BJ (cell line): ENCODE measurements at regions not wholly inside any gene's neighbourhood (a gene's known extent, or its start where the extent isn't known, plus 50 kb on each side); places are given as distances from the start of the nearest gene placed in this dataset.

Source experiments
- CTCF ChIA-PET: fragments of 350-600 bp; formaldehyde crosslinking; extraction: SDS; loops from one replicate; lab custom pipeline; 2021; ENCODE audit warnings: antibody characterized with exemption, inconsistent platforms; lab: Yijun Ruan, JAX
- POLR2A ChIA-PET: fragments of 300-600 bp; sonication (Branson Sonifier 250); formaldehyde crosslinking; extraction: SDS; loops from one replicate; lab custom pipeline; 2021; ENCODE audit warnings: antibody characterized with exemption; lab: Charles Lee
- DNase-seq: peaks from one replicate; pipeline ENCODE4 v3.0.0-alpha.2; 2011; ENCODE audit warnings: low read depth
- H3K27me3 ChIP-seq: 2 replicates; pipeline ENCODE4 v1.6.0; 2011; ENCODE audit warnings: low read length; ENCODE audit not compliant: control insufficient read depth, insufficient read depth
- H3K36me3 ChIP-seq: 2 replicates; pipeline ENCODE4 v1.5.1; 2011; ENCODE audit warnings: low read length; ENCODE audit not compliant: control insufficient read depth, insufficient read depth
- H3K4me3 ChIP-seq: 2 replicates; pipeline ENCODE4 v1.5.1; 2011; ENCODE audit warnings: low read depth, mild to moderate bottlenecking, control low read depth, low read length
- TF ChIP-seq, protein P1 (sequence below): IDR thresholded peaks from 2 replicates; pipeline ENCODE4 v1.5.1; 2011; ENCODE audit warnings: low read depth, mild to moderate bottlenecking, control low read depth, inconsistent platforms, low read length, moderate library complexity; ENCODE audit not compliant: insufficient read depth

DNA sequence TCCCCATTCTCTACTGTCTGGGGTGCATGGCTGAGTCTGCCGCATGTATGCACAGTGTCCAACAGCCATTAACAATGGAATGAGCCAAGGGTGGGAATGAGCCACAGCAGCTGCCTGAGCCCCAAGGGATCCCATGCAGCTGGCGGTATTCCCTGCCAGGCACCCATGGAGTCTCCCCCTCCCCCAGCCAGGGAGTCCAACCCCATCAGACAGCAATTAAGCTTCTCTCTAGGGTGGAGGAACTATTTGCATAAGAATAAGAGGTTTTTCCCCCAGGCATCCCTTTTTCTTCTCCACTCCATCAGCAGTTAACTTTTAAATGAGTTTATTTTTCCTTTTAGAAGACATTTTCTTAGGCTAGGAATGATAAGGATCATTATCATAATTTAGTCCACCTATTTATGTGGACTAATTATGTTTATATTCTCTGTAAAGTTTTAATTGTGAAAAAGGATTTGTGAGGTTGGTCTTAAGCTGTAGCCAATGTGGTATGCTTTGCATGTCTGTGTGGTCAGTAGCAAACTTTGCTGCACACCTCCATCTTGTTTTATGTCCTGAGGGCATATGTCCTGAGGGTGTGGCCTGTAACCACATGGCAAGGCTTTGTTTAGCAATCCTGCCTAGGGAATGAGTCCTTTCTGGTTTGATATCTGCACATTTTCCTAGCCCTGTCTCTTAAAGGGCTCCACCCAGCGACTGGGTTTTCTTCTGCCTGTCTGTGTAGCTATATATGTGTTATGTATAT, 158.9 kb upstream of the OLIG3 start:
- no peak for DNase-seq
- no peaks in the 10 kb centered on the region for H3K27me3 ChIP-seq
- H3K36me3 ChIP-seq, result no peaks in the 10 kb centered on the region
- ChIA-PET CTCF (interaction anchor here (2.7 kb wide), 1 partner anchor 8 kb away, joined by 8 read pairs; no protein-coding TSS in a partner anchor), POLR2A (no interaction called here)
- no peak overlapping the region for H3K4me3 ChIP-seq
- TF ChIP-seq, protein P1, sequence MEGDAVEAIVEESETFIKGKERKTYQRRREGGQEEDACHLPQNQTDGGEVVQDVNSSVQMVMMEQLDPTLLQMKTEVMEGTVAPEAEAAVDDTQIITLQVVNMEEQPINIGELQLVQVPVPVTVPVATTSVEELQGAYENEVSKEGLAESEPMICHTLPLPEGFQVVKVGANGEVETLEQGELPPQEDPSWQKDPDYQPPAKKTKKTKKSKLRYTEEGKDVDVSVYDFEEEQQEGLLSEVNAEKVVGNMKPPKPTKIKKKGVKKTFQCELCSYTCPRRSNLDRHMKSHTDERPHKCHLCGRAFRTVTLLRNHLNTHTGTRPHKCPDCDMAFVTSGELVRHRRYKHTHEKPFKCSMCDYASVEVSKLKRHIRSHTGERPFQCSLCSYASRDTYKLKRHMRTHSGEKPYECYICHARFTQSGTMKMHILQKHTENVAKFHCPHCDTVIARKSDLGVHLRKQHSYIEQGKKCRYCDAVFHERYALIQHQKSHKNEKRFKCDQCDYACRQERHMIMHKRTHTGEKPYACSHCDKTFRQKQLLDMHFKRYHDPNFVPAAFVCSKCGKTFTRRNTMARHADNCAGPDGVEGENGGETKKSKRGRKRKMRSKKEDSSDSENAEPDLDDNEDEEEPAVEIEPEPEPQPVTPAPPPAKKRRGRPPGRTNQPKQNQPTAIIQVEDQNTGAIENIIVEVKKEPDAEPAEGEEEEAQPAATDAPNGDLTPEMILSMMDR, result no peak

DNA sequence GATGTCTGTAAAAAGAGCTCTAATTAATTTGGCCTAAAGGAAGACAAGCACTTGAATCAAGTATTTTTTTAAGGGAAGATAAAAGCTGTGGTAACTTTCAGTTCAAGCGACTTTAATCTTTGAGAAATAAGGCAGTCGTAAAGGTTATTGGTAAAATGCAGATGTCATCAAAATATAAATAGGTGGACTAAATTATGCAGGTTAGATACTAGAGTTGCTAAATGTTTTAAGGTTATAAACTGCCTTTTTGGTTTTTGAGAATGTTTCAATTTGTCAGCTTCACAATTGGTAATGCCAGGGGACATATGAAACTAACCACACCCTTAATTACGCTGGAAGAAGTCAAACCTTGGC, 159.5 kb upstream of the OLIG3 start:
- Histone ChIP-seq H3K27me3 (no peaks in the 10 kb centered on the region), H3K4me3 (no peak overlapping the region), H3K36me3 (no peaks in the 10 kb centered on the region)
- ChIA-PET CTCF (no interaction called here), POLR2A (no interaction called here)
- TF ChIP-seq, protein P1, result no peak
- no peak for DNase-seq

DNA sequence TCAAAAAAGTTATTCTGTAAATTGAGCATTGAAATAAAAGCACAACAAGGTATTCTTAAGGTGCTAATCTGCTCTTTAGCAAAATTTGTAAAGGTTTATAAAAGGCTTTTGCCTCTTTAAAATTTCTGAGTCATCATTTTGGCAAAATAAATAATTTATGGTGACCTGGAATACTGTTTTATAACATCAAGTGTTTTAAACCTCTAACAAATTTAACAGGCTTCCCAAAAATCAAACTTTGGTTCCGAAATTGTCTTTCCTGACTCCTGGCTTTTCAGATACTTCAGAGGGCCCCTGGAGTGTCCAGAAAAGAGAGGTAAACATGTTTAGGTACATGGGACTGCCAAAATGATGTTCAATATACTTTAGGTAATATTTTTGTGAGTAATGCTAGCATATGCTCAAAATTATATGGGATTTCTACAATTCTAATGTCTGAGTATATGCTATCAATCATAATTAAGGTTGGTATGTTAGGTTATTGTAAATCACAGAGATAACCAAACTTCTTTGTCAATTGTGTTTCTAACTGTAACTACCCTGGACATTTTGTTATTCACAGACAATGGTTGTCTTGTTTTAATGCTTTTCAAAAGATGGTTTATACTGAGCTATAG, 160.3 kb upstream of the OLIG3 start:
- H3K27me3 ChIP-seq, result no peaks in the 10 kb centered on the region

DNA sequence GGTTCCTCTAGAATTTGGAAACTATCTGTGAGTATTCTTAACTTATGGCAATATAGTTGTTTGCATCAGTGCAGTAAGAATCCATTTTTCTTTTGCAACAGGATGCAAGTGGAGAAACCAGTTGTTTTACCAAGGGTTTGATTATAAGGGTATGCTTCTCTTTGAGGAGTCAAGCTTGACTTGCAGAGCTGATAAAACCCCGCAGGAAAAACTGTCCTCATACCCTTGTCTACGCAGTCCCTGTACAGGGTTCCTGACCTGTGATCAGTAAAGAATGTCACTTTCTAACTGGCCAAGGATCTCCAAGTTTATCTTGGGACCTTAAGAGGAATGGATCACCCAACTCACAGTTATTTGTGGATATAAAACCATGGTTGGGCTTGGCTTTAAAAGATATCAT, 161.1 kb upstream of the OLIG3 start:
- no peaks in the 10 kb centered on the region for H3K36me3 ChIP-seq
- POLR2A ChIA-PET, result no interaction called here
- DNase-seq, result no peak
- TF ChIP-seq, protein P1, result no peak
- H3K27me3 ChIP-seq, result no peaks in the 10 kb centered on the region
- H3K4me3 ChIP-seq, result no peak overlapping the region
- CTCF ChIA-PET, result no interaction called here

More for the DNA sequence above, 160.3 kb upstream of the OLIG3 start:
- H3K36me3 ChIP-seq, result no peaks in the 10 kb centered on the region
- POLR2A ChIA-PET, result no interaction called here
- CTCF ChIA-PET, result interaction anchor here (0.7 kb wide), 1 partner anchor 340 kb away, joined by 3 read pairs; no protein-coding TSS in a partner anchor
- no peak overlapping the region for H3K4me3 ChIP-seq
- TF ChIP-seq, protein P1, result no peak
- DNase-seq, result no peak

DNA sequence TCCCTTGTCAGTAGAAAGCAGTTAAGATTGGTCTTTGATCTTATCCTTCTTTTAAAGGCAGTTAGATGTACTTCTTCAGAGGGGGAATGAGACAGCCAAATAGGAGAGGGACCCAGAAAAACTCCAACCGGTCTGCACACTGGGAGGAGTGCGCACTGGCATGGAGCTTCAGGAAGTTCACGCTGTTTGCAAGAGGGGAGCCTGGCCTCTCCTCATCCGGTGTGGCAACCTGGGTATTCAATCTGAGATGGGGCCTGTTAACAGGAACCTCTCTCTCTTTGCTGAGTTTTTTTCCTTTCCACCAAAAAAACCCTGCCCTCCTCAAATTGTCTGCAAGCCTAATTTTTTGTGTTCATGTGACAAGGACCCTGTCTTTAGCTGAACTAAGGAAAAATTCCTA, 162.5 kb upstream of the OLIG3 start:
- no peak overlapping the region for H3K4me3 ChIP-seq
- TF ChIP-seq, protein P1, result no peak
- CTCF ChIA-PET, result interaction anchor here (1.3 kb wide), 1 partner anchor 12 kb away, joined by 4 read pairs; no protein-coding TSS in a partner anchor
- POLR2A ChIA-PET, result no interaction called here
- H3K36me3 ChIP-seq, result no peaks in the 10 kb centered on the region
- no peaks in the 10 kb centered on the region for H3K27me3 ChIP-seq
- DNase-seq, result no peak
